ENCODE measurements at regions not wholly inside any gene's neighbourhood (a gene's known extent, or its start where the extent isn't known, plus 50 kb on each side); places are given as distances from the start of the nearest gene placed in this dataset.

DNA sequence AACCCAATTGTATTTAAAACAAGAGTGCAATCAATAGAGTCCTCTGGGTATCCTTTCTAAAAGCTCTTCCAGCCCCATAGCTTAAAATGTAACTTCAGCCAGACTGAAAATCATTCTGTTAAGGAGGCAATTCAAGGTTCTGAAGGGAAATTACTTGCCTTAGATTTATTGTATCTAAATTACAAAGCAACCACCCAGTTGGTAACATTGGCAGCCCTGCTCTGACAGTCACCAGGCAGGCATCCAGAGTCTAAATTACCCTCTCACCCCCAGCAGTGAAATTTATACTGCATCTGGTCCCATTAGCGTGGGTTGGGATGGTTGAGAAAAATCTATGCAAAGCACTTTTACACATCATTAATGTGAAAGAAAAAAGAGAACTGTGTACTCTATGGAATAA, 514.7 kb downstream of the MTRR start:
- H3K36me3 ChIP-seq (ENCODE audit: low read depth): no peaks in the 10 kb centered on the region
- H3K4me3 ChIP-seq: no peak overlapping the region
- DNase-seq (no peak), ATAC-seq (no peak)
- intact Hi-C loops (cut with DNase I, micrococcal nuclease): no loop called here
- no peaks in the 10 kb centered on the region for H3K9me3 ChIP-seq
- H3K4me1 ChIP-seq (ENCODE audit: low read depth): no peaks in the 10 kb centered on the region
- TF ChIP-seq, protein P1, sequence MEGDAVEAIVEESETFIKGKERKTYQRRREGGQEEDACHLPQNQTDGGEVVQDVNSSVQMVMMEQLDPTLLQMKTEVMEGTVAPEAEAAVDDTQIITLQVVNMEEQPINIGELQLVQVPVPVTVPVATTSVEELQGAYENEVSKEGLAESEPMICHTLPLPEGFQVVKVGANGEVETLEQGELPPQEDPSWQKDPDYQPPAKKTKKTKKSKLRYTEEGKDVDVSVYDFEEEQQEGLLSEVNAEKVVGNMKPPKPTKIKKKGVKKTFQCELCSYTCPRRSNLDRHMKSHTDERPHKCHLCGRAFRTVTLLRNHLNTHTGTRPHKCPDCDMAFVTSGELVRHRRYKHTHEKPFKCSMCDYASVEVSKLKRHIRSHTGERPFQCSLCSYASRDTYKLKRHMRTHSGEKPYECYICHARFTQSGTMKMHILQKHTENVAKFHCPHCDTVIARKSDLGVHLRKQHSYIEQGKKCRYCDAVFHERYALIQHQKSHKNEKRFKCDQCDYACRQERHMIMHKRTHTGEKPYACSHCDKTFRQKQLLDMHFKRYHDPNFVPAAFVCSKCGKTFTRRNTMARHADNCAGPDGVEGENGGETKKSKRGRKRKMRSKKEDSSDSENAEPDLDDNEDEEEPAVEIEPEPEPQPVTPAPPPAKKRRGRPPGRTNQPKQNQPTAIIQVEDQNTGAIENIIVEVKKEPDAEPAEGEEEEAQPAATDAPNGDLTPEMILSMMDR (IDR thresholded peaks at IDR 0.05): no peak

DNA sequence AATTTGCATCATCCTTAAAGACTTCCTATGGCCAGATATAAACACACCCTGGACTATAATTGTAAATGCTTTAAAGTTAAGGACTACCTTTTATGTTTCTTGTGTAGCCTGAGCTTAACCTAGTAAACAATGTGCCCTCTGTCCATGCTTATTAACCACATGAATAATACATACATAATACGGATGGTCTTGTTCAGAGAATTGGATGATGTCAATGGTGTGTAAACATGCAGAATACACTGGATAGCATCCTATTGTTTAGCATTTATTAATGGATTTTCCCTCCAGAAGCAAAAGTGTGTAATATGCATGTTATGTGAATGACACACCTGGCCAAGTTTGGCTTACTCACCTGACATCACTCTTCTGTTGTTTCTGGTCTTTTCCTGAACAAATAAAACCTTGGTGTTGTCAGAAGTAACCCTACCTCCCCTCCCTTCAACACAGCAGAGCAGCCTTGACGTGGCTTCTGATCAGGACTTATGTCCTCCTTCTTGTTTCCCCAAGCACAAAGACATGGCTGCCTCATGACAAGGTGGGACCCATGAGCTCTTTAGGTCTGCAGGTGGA, 517.9 kb downstream of the MTRR start:
- Histone ChIP-seq H3K36me3 (ENCODE audit: low read depth) (no peaks in the 10 kb centered on the region), H3K4me1 (ENCODE audit: low read depth) (no peaks in the 10 kb centered on the region), H3K4me3 (no peak overlapping the region), H3K9me3 (no peaks in the 10 kb centered on the region)
- DNase-seq (no peak), ATAC-seq (no peak)
- TF ChIP-seq, protein P1 (IDR thresholded peaks at IDR 0.05): no peak
- intact Hi-C loops (cut with DNase I, micrococcal nuclease): no loop called here

- DNase-seq: no peak
- Histone ChIP-seq H3K36me3 (ENCODE audit: low read depth) (no peaks in the 10 kb centered on the region), H3K4me1 (ENCODE audit: low read depth) (no peaks in the 10 kb centered on the region), H3K4me3 (no peak overlapping the region), H3K9me3 (no peaks in the 10 kb centered on the region)
- intact Hi-C loops (cut with DNase I, micrococcal nuclease): no loop called here
- TF ChIP-seq, protein P1 (IDR thresholded peaks at IDR 0.05): no peak
- ATAC-seq: no peak
Measured at GRCh38 chr5:8391911-8392310, 523.0 kb downstream of the MTRR start.

DNA sequence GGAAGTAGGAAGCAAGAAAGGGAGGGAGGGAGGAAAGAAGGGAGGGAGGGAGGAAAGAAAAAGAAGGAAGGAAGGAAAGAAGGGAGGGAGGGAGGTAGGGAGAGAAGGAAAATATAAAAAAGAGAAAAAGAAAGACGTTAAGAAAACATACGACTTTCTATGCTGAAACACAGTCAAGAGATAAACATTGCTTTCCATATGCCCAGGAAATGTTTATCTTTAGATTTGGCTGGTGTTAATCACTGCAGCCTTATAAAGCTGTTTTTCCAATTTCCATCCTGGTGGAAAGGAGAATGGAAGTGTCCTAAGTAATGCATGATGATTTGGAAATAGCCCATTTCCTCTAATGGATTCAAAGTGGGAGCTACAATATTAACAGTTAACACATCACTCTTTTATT, 524.3 kb downstream of the MTRR start:
- H3K9me3 ChIP-seq: no peaks in the 10 kb centered on the region
- no peaks in the 10 kb centered on the region for H3K4me1 ChIP-seq (ENCODE audit: low read depth)
- ATAC-seq (no peak), DNase-seq (no peak)
- intact Hi-C loops (cut with DNase I, micrococcal nuclease): no loop called here
- TF ChIP-seq, protein P1 (IDR thresholded peaks at IDR 0.05): no peak
- H3K4me3 ChIP-seq: no peak overlapping the region
- no peaks in the 10 kb centered on the region for H3K36me3 ChIP-seq (ENCODE audit: low read depth)

DNA sequence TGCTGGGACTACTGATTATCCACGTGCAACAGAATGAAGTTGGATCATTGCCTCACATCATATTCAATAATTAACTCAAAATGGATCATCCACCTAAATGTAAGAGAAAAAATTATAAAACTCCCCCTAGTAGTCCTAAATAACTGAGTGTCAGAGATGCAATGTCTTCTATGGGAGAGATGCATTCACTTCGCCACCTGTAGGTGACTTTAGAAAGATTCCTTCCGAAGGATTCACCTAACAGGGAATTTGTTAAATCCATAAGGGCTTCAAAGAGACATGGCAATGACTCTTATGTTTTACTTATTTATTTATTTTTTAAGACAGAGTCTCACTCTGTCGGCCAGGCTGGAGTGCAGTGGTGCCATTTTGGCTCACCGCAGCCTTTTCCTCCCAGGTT, 526.0 kb downstream of the MTRR start:
- Histone ChIP-seq H3K9me3 (no peaks in the 10 kb centered on the region), H3K36me3 (ENCODE audit: low read depth) (no peaks in the 10 kb centered on the region), H3K4me1 (ENCODE audit: low read depth) (no peaks in the 10 kb centered on the region), H3K4me3 (no peak overlapping the region)
- no peak for ATAC-seq
- peak in 1 of 3 donors; percentile 6 for DNase-seq
- TF ChIP-seq, protein P1 (IDR thresholded peaks at IDR 0.05): no peak
- intact Hi-C loops (cut with DNase I, micrococcal nuclease): no loop called here

- DNase-seq (no peak), ATAC-seq (no peak)
- no peaks in the 10 kb centered on the region for H3K9me3 ChIP-seq
- H3K4me1 ChIP-seq (ENCODE audit: low read depth): no peaks in the 10 kb centered on the region
- H3K4me3 ChIP-seq: no peak overlapping the region
- intact Hi-C loops (cut with DNase I, micrococcal nuclease): no loop called here
- TF ChIP-seq, protein P1 (IDR thresholded peaks at IDR 0.05): no peak
- no peaks in the 10 kb centered on the region for H3K36me3 ChIP-seq (ENCODE audit: low read depth)
Measured at GRCh38 chr5:8396246-8396645, 527.3 kb downstream of the MTRR start.

All from mucosa of descending colon (tissue), 3 donors.